ENCODE measurements at regions not wholly inside any gene's neighbourhood (a gene's known extent, or its start where the extent isn't known, plus 50 kb on each side); places are given as distances from the start of the nearest gene placed in this dataset.

- TF ChIP-seq CTCF (conservative IDR thresholded peaks at IDR 0.05), result no peak
- H3K27ac Mint-ChIP-seq (ENCODE audit: unreplicated experiment), result no peak overlapping the region
- H3K9me3 Mint-ChIP-seq, result peaks cover 3% of the 10 kb centered on the region
Measured at GRCh38 chr19:27750391-27751043, 1462.4 kb downstream of the UQCRFS1 start.

DNA sequence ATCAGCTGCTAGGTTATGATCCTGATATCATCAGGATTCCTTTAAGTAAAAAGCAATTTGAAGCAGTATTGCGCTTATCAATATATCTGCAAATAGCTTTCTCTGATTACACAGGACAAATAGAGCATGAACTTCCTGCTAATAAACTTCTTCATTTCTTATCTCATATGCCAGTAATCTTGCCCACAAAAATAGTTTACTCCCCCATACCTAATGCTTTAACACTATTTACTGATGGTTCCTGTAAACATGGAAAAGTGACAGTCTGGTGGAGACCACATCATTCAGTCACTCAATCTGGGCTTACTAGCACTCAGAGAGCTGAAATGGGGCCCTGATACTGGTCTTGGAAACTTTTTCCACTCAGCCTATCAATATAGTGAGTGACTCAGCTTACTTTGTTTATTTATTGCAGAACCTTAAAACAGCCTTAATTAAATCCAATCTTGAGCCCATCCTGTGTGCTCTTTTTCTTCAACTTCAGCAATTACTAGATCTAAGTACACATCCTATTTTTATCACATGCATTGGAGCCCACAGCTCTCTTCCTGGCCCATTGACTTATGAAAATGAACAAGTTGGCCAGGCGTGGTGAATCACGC lies 1464.3 kb downstream of the UQCRFS1 start:
- no peaks in the 10 kb centered on the region for H3K4me1 Mint-ChIP-seq
- no peak overlapping the region for H3K4me3 Mint-ChIP-seq
- H3K27me3 Mint-ChIP-seq (ENCODE audit: low read depth), result no peaks in the 10 kb centered on the region
- H3K9me3 Mint-ChIP-seq, result peaks cover 5% of the 10 kb centered on the region
- no peak for DNase-seq (ENCODE audit: low read depth, low spot score)
- no peak for TF ChIP-seq CTCF (conservative IDR thresholded peaks at IDR 0.05)
- no peak overlapping the region for H3K27ac Mint-ChIP-seq (ENCODE audit: unreplicated experiment)
- peaks cover 13% of the 10 kb centered on the region for H3K36me3 Mint-ChIP-seq (ENCODE audit: low read depth)

More at GRCh38 chr19:27750391-27751043, 1462.4 kb downstream of the UQCRFS1 start:
- H3K27me3 Mint-ChIP-seq (ENCODE audit: low read depth), result no peaks in the 10 kb centered on the region
- no peak for DNase-seq (ENCODE audit: low read depth, low spot score)
- no peaks in the 10 kb centered on the region for H3K4me1 Mint-ChIP-seq
- H3K36me3 Mint-ChIP-seq (ENCODE audit: low read depth), result peaks cover 6% of the 10 kb centered on the region
- H3K4me3 Mint-ChIP-seq, result no peak overlapping the region

DNA sequence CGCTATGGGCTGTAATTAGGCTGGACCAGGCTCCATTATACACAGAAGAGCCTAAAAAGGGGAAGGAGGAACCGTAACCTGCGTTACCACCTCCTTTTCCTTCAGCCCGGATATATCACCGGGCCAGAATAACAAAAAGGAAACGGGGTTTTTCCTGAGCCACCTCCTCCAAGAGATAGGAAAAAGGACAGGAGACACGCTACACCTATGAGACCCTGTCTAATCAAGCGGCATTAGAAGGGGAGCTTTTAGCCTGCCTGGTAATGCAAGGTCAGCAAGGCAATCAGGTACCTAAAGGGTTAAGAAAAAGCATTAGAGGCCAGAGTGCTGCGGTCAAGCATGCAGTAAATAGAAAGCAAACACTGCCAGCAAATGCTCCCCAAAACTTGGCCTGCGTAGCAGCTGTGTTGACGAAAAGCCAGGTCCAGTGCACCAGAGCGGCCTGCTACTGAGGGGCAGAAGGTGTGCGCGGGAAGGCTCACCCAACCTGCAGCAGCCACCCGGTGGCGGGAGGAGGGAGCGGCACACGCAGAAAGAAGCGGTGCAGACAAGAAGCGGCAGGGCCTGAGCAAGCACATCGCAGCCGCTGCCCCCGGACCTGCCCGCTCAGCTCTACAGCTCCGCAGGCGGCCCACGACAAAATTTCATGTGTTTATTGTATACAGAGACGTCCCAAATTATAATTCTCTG lies 1466.1 kb downstream of the UQCRFS1 start:
- no peaks in the 10 kb centered on the region for H3K4me1 Mint-ChIP-seq
- H3K36me3 Mint-ChIP-seq (ENCODE audit: low read depth), result peaks cover 21% of the 10 kb centered on the region
- no peaks in the 10 kb centered on the region for H3K27me3 Mint-ChIP-seq (ENCODE audit: low read depth)
- H3K4me3 Mint-ChIP-seq, result no peak overlapping the region
- H3K9me3 Mint-ChIP-seq, result peaks cover 16% of the 10 kb centered on the region
- TF ChIP-seq CTCF (conservative IDR thresholded peaks at IDR 0.05), result peak; percentile 32
- H3K27ac Mint-ChIP-seq (ENCODE audit: unreplicated experiment), result no peak overlapping the region
- peak; percentile 5 for DNase-seq (ENCODE audit: low read depth, low spot score)

DNA sequence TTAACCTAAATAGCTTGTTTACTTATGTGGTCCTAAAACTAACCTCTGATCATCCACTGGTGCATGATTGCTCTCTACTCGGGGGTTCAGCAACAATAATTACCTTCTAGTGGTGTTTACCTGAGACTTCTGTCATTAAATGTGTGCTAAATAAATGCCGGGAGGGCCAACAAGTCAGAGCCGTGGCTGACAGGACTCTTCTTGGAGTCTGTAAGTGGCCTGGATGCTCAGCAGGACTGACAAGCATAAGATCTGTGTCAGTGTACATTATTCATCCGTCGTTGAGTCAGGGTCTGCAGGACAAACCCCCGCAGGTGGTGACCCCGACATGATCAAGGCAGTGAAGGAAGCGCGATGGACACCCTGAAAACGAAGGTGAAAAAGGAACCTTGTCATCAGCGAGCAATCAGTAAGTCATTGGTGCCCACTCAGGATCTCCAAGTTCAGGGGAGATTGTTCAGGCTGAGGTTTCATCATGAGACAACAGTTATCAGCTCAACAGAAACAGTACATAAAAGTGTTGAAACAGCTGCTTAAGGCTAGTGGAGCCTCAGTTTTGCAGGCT lies 1466.9 kb downstream of the UQCRFS1 start:
- no peak for TF ChIP-seq CTCF (conservative IDR thresholded peaks at IDR 0.05)
- peaks cover 19% of the 10 kb centered on the region for H3K9me3 Mint-ChIP-seq
- peaks cover 26% of the 10 kb centered on the region for H3K36me3 Mint-ChIP-seq (ENCODE audit: low read depth)
- no peak for DNase-seq (ENCODE audit: low read depth, low spot score)
- no peak overlapping the region for H3K4me3 Mint-ChIP-seq
- no peaks in the 10 kb centered on the region for H3K27me3 Mint-ChIP-seq (ENCODE audit: low read depth)
- no peak overlapping the region for H3K27ac Mint-ChIP-seq (ENCODE audit: unreplicated experiment)
- H3K4me1 Mint-ChIP-seq, result no peaks in the 10 kb centered on the region

DNA sequence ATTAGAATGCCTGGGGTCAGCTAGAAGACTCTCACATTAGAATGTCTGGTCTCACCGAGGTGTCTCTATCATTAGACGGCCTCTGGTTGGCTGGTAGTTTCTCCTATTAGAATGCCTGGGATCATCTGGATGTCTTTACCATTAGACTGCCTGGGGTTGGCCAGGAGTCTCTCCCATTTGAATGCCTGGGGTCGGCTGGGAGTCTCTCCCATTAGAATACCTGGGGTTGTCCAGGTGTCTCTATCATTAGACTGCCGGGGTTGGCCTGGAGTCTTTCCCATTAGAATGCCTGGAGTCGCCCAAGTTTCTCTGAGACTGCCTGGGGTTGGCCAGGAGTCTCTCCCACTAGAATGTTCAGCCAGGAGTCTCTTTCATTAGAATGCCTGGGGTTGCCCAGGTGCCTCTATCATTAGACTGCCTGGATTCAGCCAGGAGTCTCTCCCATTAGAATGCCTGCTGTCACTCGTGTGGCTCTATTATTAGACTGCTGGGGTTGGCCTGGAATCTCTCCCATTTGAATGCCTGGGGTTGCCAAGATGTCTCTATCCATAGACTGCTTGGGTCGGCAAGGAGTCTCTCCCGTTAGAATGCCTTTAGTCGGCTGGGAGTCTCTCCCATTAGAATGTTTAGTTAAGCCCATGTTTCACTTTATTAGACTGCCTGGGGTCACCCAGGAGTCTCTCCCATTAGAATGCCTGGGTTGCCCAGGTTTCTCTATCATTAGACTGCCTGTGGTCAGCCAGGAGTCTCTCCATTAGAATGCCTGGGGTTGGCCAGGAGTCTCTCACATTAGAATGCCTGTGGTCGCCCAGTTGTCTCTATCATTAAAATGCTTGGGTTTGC lies 1467.8 kb downstream of the UQCRFS1 start:
- no peaks in the 10 kb centered on the region for H3K27me3 Mint-ChIP-seq (ENCODE audit: low read depth)
- no peak for DNase-seq (ENCODE audit: low read depth, low spot score)
- H3K9me3 Mint-ChIP-seq, result peaks cover 24% of the 10 kb centered on the region
- H3K27ac Mint-ChIP-seq (ENCODE audit: unreplicated experiment), result no peak overlapping the region
- no peak overlapping the region for H3K4me3 Mint-ChIP-seq
- TF ChIP-seq CTCF (conservative IDR thresholded peaks at IDR 0.05), result no peak
- H3K36me3 Mint-ChIP-seq (ENCODE audit: low read depth), result peaks cover 34% of the 10 kb centered on the region
- no peaks in the 10 kb centered on the region for H3K4me1 Mint-ChIP-seq
